Activated T-cell treated with anti-CD3 and anti-CD28 coated beads for 24 hours (primary cell): ENCODE measurements at regions not wholly inside any gene's neighbourhood (a gene's known extent, or its start where the extent isn't known, plus 50 kb on each side); places are given as distances from the start of the nearest gene placed in this dataset.

Experiments
- DNase-seq: peaks from one replicate; pipeline ENCODE4 v3.0.0-alpha.2; 2020; ENCODE audit warnings: low read depth

- no peak for DNase-seq
These were observed 264.2 kb downstream of the ZSWIM6 start for GRCh38 chr5:61596265-61596664.

GRCh38 chr5:61597684-61598083 is 265.6 kb downstream of the ZSWIM6 start:
- DNase-seq: no peak

- DNase-seq: no peak
These were observed 266.1 kb downstream of the ZSWIM6 start for GRCh38 chr5:61598126-61598525.

GRCh38 chr5:61599370-61600122 is 267.5 kb downstream of the ZSWIM6 start:
- no peak for DNase-seq

GRCh38 chr5:61600123-61600444 is 268.0 kb downstream of the ZSWIM6 start:
- DNase-seq: no peak

- no peak for DNase-seq
These were observed 269.0 kb downstream of the ZSWIM6 start for GRCh38 chr5:61600945-61601511.

- DNase-seq: no peak
These were observed 271.3 kb downstream of the ZSWIM6 start for GRCh38 chr5:61603211-61603908.

GRCh38 chr5:61604076-61605025 is 272.3 kb downstream of the ZSWIM6 start:
- no peak for DNase-seq

- no peak for DNase-seq
These were observed 278.0 kb downstream of the ZSWIM6 start for GRCh38 chr5:61609840-61610677.

GRCh38 chr5:61610678-61611024 is 278.6 kb downstream of the ZSWIM6 start:
- no peak for DNase-seq

GRCh38 chr5:61612431-61612830 is 280.4 kb downstream of the ZSWIM6 start:
- no peak for DNase-seq

- DNase-seq: no peak
These were observed 281.6 kb downstream of the ZSWIM6 start for GRCh38 chr5:61613679-61614078.

- DNase-seq: no peak
These were observed 282.5 kb downstream of the ZSWIM6 start for GRCh38 chr5:61614606-61615005.

- DNase-seq: no peak
These were observed 285.0 kb downstream of the ZSWIM6 start for GRCh38 chr5:61617039-61617438.

GRCh38 chr5:61617995-61618525 is 286.0 kb downstream of the ZSWIM6 start:
- no peak for DNase-seq

GRCh38 chr5:61618577-61618976 is 286.5 kb downstream of the ZSWIM6 start:
- no peak for DNase-seq

GRCh38 chr5:61619289-61619688 is 287.2 kb downstream of the ZSWIM6 start:
- no peak for DNase-seq

- DNase-seq: no peak
These were observed 287.9 kb downstream of the ZSWIM6 start for GRCh38 chr5:61619777-61620518.

GRCh38 chr5:61620699-61621182 is 288.7 kb downstream of the ZSWIM6 start:
- no peak for DNase-seq

GRCh38 chr5:61621202-61621650 is 289.2 kb downstream of the ZSWIM6 start:
- DNase-seq: no peak
